HG03039 (cell line): ENCODE measurements at regions not wholly inside any gene's neighbourhood (a gene's known extent, or its start where the extent isn't known, plus 50 kb on each side); places are given as distances from the start of the nearest gene placed in this dataset.

ENCODE experiments used
- ATAC-seq: cut with Tn5 transposase; IDR thresholded peaks from one replicate; pipeline ENCODE4 v1.9.1; 2021; ENCODE audit warnings: mild to moderate bottlenecking, moderate library complexity; ENCODE audit not compliant: unreplicated experiment

DNA sequence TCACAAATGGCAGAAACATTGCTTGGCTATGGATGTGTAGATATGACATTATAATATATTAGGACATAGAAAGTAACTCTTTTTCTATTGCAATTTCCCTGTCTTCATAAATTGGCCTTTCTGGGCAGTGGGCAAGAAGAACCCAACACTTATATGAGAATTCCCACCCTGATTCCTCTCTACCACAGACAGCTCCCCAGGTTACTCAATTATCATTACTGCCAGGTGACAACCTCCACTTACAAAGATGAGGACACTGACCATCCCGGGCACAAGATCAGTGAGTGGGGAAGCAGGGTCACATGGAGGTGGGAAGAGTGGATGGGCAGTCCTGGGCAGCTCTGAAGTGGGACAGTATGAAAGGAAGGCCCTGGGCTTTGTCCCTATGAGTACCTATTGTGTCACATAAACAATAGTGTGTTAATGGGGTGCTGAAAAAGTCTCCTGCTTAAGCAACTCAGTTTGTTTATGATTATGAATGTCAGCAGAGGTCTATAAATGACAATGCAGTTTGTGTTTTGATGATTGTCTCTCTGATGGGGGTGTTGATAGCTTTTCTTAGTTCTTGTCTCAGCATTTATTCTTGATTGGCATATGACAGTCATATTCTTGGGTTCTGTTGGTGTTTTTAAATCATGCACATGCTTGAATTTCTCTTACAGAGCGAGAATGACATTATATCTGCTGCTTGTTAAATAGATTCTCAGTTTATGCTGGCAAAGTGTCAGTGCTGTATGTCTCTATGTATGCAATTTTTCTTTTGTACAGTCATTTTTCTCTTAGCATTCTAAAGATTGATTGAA lies 99.9 kb downstream of the SLIT2 start:
- no peak for ATAC-seq

DNA sequence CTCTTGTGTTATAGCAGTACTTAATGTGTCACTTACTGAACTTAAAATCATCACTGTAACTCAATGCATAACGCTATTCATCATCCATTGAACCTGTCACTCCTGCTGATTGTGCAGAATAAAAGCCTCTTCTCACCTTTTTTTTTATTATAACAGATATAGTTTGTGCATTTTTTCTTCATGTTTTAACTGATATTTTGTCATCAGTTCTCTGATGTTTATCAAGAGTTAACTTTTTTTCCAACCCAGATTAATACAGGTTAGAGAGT lies 100.4 kb downstream of the SLIT2 start:
- no peak for ATAC-seq

- ATAC-seq = no peak
Observed at GRCh38 chr4:20353646-20354045, 101.9 kb downstream of the SLIT2 start.

DNA sequence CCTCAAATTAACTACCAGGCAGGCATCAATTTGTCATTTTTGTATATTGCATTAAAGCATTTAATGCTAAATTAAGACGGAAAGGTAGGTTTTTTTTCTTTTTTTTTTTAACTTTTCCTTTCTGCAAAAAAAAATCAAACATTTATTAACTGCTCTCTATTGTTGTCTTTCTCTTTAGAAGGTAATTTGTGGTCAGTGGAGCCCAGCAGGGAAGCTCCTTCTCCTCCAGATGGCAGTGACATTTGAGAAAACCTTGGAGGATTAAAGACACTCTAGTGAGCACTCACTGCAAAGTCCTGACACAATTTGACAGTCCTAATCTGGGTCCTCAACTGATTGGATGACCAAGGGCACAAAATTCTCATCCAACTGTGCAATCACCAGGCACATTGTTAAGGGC lies 102.4 kb downstream of the SLIT2 start:
- ATAC-seq = no peak

DNA sequence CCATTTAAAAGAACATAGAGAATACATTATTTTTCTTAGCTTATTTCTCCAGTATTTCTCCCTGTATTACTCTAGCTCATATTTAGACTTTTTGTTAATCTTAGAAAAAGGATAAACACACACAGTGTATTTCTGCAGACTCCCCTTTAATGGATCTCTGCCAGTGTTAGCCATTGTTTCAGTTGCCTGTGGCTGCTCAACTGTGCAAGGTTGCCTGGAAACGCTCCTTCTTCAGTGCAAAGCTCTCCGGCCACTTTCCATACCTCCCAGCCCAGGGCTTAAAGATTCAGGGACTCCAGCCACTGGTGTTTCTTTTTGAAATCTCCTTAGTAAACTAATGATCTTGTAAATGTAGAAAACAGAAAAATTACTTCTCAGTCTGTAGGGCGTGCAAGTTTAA lies 104.9 kb downstream of the SLIT2 start:
- ATAC-seq = no peak

- no peak for ATAC-seq
Observed at GRCh38 chr4:20358110-20358509, 106.4 kb downstream of the SLIT2 start.

DNA sequence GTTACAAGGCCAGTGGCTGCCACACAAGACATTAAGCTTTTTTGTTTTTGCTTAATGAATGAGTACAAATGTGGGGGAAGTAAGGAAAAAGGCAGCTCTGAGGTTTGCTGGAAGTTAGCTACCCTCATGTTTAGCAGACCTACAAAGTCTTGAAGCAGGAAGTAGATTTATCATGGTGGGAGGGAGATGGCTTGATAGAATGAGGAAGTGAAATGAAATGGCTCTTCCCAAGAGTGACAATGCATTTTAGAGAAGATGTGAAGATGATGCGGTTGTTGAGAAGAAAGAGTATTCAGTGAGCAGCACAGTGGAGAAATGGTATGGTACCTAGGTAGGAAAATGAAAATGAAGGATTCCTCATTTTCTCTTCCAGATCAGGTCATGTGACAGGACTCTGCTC lies 108.0 kb downstream of the SLIT2 start:
- ATAC-seq = no peak

DNA sequence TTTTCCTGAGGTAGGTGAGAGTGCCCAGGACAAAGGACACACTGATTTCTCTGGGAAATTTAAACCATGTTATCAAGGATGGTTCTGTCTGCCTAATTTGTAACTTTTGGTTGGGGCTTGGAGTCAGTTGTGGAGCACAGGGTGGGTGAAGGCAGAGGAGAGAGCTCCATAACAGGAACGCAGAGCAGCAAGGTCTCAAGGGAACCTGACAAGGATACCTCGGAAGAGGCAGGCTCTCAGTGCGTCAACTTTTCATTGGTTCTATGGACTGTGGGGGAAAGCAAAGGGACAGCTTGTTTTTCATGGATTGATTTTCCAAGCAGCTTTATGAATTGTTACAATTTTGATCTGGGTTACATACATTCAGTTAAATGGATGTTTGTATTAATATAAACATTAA lies 110.4 kb downstream of the SLIT2 start:
- no peak for ATAC-seq

GRCh38 chr4:20364969-20365368 lies 113.3 kb downstream of the SLIT2 start:
- no peak for ATAC-seq

DNA sequence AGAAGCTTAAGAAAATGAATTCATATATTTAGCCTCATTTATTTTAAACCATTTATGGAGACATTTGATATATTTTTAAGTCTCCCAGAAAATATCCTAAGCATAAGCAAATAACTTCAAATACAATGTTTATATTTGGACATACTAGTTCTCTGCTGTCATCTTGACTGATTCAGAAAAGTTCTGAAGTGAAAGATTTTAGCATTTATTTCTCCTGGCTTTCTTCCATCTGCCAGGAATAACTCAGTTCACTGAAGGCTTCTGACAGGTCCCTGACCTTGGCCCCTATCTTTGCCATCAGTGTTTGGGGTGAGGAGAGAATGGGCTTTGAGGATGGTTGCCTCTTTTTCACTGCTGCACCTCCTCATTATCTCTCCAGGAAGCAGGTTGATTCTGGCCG lies 115.7 kb downstream of the SLIT2 start:
- no peak for ATAC-seq

DNA sequence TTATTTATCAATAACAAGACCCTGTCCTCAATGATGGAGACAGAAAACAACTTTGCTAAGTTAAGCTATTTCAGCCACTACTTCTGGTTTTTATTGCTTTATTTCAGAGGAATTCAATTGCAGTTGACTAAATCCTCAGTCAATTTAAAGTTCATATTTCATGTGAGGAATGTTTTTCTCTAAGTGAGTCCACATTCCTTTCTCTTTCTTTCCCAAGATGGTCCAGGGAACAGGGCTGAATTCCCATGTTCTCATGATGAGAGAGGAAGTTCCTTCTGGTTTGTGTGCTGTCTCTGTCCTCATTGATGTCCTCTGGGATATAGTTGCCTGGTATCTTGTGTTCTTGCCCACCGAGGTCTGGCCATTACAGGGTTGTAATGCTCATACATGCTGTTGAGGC lies 117.2 kb downstream of the SLIT2 start:
- no peak for ATAC-seq

GRCh38 chr4:20370274-20370673 lies 118.6 kb downstream of the SLIT2 start:
- ATAC-seq = no peak

DNA sequence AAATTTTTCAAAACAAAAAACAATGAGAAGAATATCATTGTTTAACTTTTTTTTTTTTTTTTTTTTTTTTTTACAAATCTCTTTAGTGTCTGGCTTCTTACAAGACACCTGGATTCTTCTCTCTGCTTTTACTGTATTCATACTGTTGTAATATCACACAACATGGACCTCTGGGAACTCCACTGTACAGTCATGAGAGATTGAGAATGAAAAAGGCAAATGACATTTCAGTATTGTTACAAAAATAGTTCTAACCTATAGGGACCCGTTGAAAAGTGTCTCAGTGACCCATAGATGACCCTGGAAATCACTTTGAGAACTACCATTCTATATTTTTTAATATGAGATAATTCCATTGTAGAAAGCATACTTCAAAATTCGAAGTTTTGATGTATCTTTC lies 124.4 kb downstream of the SLIT2 start:
- ATAC-seq = no peak

DNA sequence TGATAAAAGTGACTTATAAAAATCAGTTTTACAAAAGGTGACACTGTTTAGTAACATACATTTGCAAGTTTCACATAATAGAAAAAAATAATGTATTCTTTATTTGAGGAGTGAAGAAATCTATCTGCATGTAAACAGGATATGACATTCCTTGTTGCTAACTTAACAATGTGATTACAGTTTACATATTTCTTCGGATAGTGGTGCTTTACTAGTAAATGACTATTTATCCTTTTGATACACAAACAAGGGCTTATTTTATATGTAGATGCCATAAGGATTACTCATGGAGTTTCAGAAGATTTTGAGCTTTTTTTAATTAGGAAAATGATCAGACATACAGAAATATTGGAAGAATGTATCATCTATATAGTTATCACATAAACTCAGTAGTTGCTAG lies 126.5 kb downstream of the SLIT2 start:
- no peak for ATAC-seq

- ATAC-seq = no peak
Observed at GRCh38 chr4:20381005-20381404, 129.3 kb downstream of the SLIT2 start.

DNA sequence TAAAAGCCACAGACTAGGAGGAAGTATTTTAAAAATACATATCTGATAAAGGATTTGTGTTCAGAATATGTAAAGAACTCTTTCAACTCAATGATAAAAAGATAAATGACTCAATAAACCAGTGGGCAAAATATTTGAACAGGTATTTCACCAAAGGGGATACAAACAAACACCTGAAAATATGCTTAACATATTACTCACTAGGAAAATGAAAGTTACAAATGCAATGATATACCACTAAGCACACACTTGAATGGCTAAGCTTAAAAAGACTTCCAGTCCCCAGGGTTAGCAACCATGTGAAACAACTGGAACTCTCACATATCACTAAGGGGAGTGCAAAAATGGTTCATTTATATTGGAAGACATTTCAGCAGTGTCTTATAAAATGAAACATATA lies 131.6 kb downstream of the SLIT2 start:
- ATAC-seq = no peak

DNA sequence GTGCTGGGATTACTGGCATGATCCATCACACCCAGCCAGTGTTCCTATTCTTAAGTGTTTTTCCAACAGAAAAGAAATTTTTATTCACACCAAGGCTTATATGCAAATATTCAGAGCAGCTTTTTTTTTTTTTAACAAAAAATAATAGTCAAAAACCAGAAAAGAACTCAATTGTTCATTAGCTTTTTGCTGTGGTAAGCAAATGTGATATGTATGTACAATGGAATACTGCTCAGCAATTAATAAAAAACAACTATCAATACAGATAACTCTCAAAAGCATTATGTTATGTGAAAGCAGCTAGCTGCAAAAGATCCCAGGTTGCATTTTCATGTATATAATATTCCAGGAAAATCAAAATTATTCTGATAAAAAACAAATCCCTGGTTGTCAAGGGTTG lies 132.3 kb downstream of the SLIT2 start:
- no peak for ATAC-seq

- ATAC-seq = no peak
Observed at GRCh38 chr4:20384456-20384855, 132.8 kb downstream of the SLIT2 start.

DNA sequence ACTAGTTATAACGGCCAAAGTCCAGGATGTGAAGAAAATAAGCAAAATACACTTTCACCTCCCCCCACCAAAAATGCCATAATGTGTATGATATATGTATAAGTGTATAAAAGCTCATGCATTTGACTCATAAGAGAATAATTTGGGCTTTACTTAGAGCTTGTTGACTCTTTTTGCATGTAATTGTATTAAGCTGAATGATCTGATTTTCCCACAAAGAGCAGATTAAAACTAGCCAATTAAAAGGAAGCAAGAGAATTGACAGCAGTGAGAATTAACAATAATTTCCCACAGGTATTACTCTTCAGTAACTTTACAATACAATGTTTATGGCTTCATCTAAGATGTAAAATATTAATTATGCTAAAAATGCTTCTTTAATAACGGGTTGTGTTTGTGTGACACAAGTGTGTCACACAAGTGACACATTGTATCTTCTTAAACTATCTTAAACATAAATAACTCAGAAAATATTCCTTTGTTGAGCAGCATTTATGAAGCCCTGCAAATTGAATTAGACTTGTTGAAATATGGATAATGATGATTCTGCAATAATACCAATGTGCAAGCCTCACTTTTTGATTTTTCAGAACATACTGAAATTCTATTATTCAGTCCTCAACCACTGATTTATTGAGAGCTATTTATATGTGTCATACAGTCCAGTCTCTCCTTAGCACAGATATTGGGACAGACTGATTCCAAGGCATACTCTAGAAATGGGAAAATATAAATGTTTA lies 134.5 kb downstream of the SLIT2 start:
- no peak for ATAC-seq

- ATAC-seq = no peak
Observed at GRCh38 chr4:20386906-20387305, 135.2 kb downstream of the SLIT2 start.

GRCh38 chr4:20391198-20391597 lies 139.5 kb downstream of the SLIT2 start:
- ATAC-seq = no peak

- no peak for ATAC-seq
Observed at GRCh38 chr4:20391912-20392311, 140.2 kb downstream of the SLIT2 start.
